ENCODE measurements at regions not wholly inside any gene's neighbourhood (a gene's known extent, or its start where the extent isn't known, plus 50 kb on each side); places are given as distances from the start of the nearest gene placed in this dataset.
"Not testable (repeated sequence)": the region's sequence is repeated elsewhere in the genome, so short reads cannot be mapped to it uniquely, and the experiment has no call there.

DNA sequence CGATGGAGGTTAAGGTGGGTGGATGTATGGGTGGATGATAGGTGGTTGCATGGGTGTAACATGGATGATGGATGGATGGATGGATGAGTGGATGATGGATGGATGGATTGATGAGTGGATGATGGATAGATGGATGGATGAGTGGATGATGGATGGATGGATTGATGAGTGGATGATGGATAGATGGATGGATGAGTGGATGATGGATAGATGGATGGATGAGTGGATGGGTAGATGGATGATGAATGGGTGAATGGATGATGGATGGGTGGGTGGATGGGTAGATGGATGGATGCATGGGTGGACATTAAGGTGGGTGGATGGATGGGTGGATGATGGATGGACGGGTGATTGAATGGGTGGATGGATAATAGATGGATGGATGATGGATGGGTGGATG lies 136.5 kb upstream of the FOXD4L5 start:
- in situ Hi-C loops (cut with HindIII; ENCODE audit: extremely low pct_ligation_motif_present, low pct_unique_long_range_greater_than_20kb); H4K20me1 ChIP-seq (ENCODE audit: insufficient read depth, low read length); H2AFZ ChIP-seq (ENCODE audit: low read length); FAIRE-seq; H3K4me3 ChIP-seq (replicated peaks in 1 of 3; ENCODE audit: insufficient read depth in 1 of 3, low read depth in 2 of 3, low read length in 3 of 3); H3K9ac ChIP-seq (ENCODE audit: insufficient read depth, low read depth, low read length); H3K79me2 ChIP-seq (ENCODE audit: insufficient read depth, low read length); DNase-seq (ENCODE audit: low spot score); H3K4me2 ChIP-seq (ENCODE audit: low read depth, low read length); H3K27ac ChIP-seq (ENCODE audit: extremely low read length, insufficient read depth, low read length); BruUV-seq (replicated peaks); H3K9me3 ChIP-seq (ENCODE audit: low read length); H3K4me1 ChIP-seq (ENCODE audit: insufficient read depth, low read length); H3K36me3 ChIP-seq (replicated peaks in 1 of 2; ENCODE audit: control insufficient read depth in 1 of 2, insufficient read depth in 2 of 2, low read length in 2 of 2); H3K27me3 ChIP-seq (ENCODE audit: control insufficient read depth in 1 of 2, insufficient read depth in 2 of 2, low read length in 2 of 2); POLR2A ChIA-PET; ATAC-seq; intact Hi-C loops (cut with micrococcal nuclease; ENCODE audit: unreplicated experiment); CTCF ChIA-PET (ENCODE audit: low intra/inter-chr PET ratio, low total read pairs): not testable (repeated sequence)
- 4% methylated on average over 2 of the region's 2 CpGs for WGBS (ENCODE audit: low lambda C conversion rate)

- ATAC-seq = no peak
These were observed 135.8 kb upstream of the FOXD4L5 start for GRCh38 chr9:65420771-65421170.

More at GRCh38 chr9:65420771-65421170, 135.8 kb upstream of the FOXD4L5 start:
- no peak overlapping the region for H2AFZ ChIP-seq (ENCODE audit: low read length)
- no peak overlapping the region for H3K27ac ChIP-seq (ENCODE audit: extremely low read length, insufficient read depth, low read length)
- FAIRE-seq = no peak
- in situ Hi-C loops (cut with HindIII; ENCODE audit: extremely low pct_ligation_motif_present, low pct_unique_long_range_greater_than_20kb) = no loop called here
- TF ChIP-seq CREBL2 (CRISPR knock-in tag; IDR thresholded peaks at IDR 0.05; ENCODE audit: borderline replicate concordance) = no peak
- no peak for TF ChIP-seq STAT6 (CRISPR knock-in tag; IDR thresholded peaks at IDR 0.05; ENCODE audit: borderline replicate concordance)
- no peak for TF ChIP-seq CTCF (CRISPR knock-in tag; IDR thresholded peaks at IDR 0.05)
- no peak for TF ChIP-seq RFXAP (CRISPR knock-in tag; IDR thresholded peaks at IDR 0.05; ENCODE audit: borderline replicate concordance)
- no peak for TF ChIP-seq RBM22 (optimal IDR thresholded peaks at IDR 0.05; ENCODE audit: low read length)
- TF ChIP-seq ZNF678 (CRISPR knock-in tag; IDR thresholded peaks at IDR 0.05) = no peak
- TF ChIP-seq ZNF414 (CRISPR knock-in tag; IDR thresholded peaks at IDR 0.05) = no peak
- CTCF ChIA-PET (ENCODE audit: low intra/inter-chr PET ratio, low total read pairs) = no interaction called here
- H3K27me3 ChIP-seq (ENCODE audit: control insufficient read depth in 1 of 2, insufficient read depth in 2 of 2, low read length in 2 of 2) = no peaks in the 10 kb centered on the region
- no peaks in the 10 kb centered on the region for H3K79me2 ChIP-seq (ENCODE audit: insufficient read depth, low read length)
- no peaks in the 10 kb centered on the region for H3K36me3 ChIP-seq (replicated peaks in 1 of 2; ENCODE audit: control insufficient read depth in 1 of 2, insufficient read depth in 2 of 2, low read length in 2 of 2)
- POLR2A ChIA-PET = no interaction called here
- H3K9me3 ChIP-seq (ENCODE audit: low read length) = no peaks in the 10 kb centered on the region
- no peaks in the 10 kb centered on the region for H3K4me1 ChIP-seq (ENCODE audit: insufficient read depth, low read length)
- 20% methylated on average over 4 of the region's 5 CpGs for WGBS (ENCODE audit: low lambda C conversion rate)
- no peaks in the 10 kb centered on the region for H4K20me1 ChIP-seq (ENCODE audit: insufficient read depth, low read length)
- no peak overlapping the region for H3K4me3 ChIP-seq (replicated peaks in 1 of 3; ENCODE audit: insufficient read depth in 1 of 3, low read depth in 2 of 3, low read length in 3 of 3)
- no peak overlapping the region for H3K4me2 ChIP-seq (ENCODE audit: low read depth, low read length)
- no TSS peak for BruUV-seq (replicated peaks)
- intact Hi-C loops (cut with micrococcal nuclease; ENCODE audit: unreplicated experiment) = no loop called here
- DNase-seq (ENCODE audit: low spot score) = no peak
- no peak overlapping the region for H3K9ac ChIP-seq (ENCODE audit: insufficient read depth, low read depth, low read length)

Measured in HepG2 (cell line).